H1 (cell line): ENCODE measurements at regions not wholly inside any gene's neighbourhood (a gene's known extent, or its start where the extent isn't known, plus 50 kb on each side); places are given as distances from the start of the nearest gene placed in this dataset.

ENCODE experiments used
- CTCF ChIA-PET: fragments of 300-600 bp; sonication (Branson Sonifier 250); formaldehyde crosslinking; loops from one replicate; lab custom pipeline; 2021; ENCODE audit not compliant: partially characterized antibody; lab: Charles Lee
- POLR2A ChIA-PET: fragments of 300-600 bp; sonication (Branson Sonifier 250); formaldehyde crosslinking; loops from one replicate; lab custom pipeline; 2021; ENCODE audit warnings: inconsistent platforms; ENCODE audit not compliant: partially characterized antibody; lab: Charles Lee
- DNase-seq, 2 experiments: peaks; one replicate each; pipeline versions ENCODE4 v3.0.0 to v3.0.0-alpha.2; 2010 to 2022; ENCODE audit warnings: low spot score in 2 of 2, low read depth in 1 of 2, mixed read lengths in 1 of 2
- FAIRE-seq: peaks from 2 replicates; lab custom pipeline; 2011; peaks lifted over from hg19 to GRCh38; lab: Jason Lieb, UNC
- H2AFZ ChIP-seq: 2 replicates; pipeline ENCODE4 v1.8.1; 2012; ENCODE audit warnings: low read length, inconsistent platforms
- H2AK5ac ChIP-seq: 2 replicates; pipeline ENCODE4 v1.6.1; 2013; ENCODE audit warnings: low read depth, low read length
- H2BK120ac ChIP-seq: replicated peaks from 2 replicates; pipeline ENCODE3; 2013; ENCODE audit warnings: low read depth, low read length, inconsistent platforms
- H2BK12ac ChIP-seq: 2 replicates; pipeline ENCODE4 v1.6.1; 2013; ENCODE audit warnings: low read depth, low read length
- H2BK15ac ChIP-seq: 2 replicates; pipeline ENCODE4 v1.6.1; 2013; ENCODE audit warnings: low read length
- H2BK20ac ChIP-seq: 2 replicates; pipeline ENCODE4 v1.6.1; 2013; ENCODE audit warnings: low read length
- H2BK5ac ChIP-seq: 2 replicates; pipeline ENCODE4 v1.6.1; 2013; ENCODE audit warnings: low read depth, low read length
- H3K14ac ChIP-seq: 2 replicates; pipeline ENCODE4 v1.6.1; 2013; ENCODE audit warnings: inconsistent platforms; ENCODE audit not compliant: insufficient read length
- H3K18ac ChIP-seq: 2 replicates; pipeline ENCODE4 v1.6.1; 2013; ENCODE audit warnings: low read length; ENCODE audit errors: extremely low read depth
- H3K23ac ChIP-seq: 2 replicates; pipeline ENCODE4 v1.6.1; 2013; ENCODE audit warnings: inconsistent platforms; ENCODE audit not compliant: insufficient read length
- H3K23me2 ChIP-seq: 2 replicates; pipeline ENCODE4 v1.6.1; 2013; ENCODE audit warnings: low read depth, low read length
- H3K27ac ChIP-seq: 2 replicates; pipeline ENCODE4 v1.6.1; 2011; ENCODE audit warnings: low read depth, low read length, inconsistent platforms
- H3K27me3 ChIP-seq, 4 experiments: replicated peaks in 1 of 4; 1 replicate in 1 of 4; 2 replicates in 3 of 4; pipeline versions ENCODE4 v1.6.1 to v1.8.1; 2011 to 2013; ENCODE audit warnings: low read length in 3 of 4, mild to moderate bottlenecking in 3 of 4, inconsistent platforms in 2 of 4, mixed read lengths in 2 of 4, moderate library complexity in 1 of 4; ENCODE audit not compliant: control insufficient read depth in 3 of 4, insufficient read depth in 3 of 4; ENCODE audit errors: extremely low read depth in 1 of 4
- H3K36me3 ChIP-seq, 4 experiments: 2 replicates each; pipeline versions ENCODE4 v1.6.1 to v1.8.1; 2011 to 2013; ENCODE audit warnings: mild to moderate bottlenecking in 4 of 4, low read length in 3 of 4, moderate library complexity in 2 of 4, control low read depth in 1 of 4, inconsistent platforms in 1 of 4; ENCODE audit not compliant: insufficient read depth in 4 of 4, control insufficient read depth in 2 of 4
- H3K4ac ChIP-seq: replicated peaks from 2 replicates; pipeline ENCODE3; 2013; ENCODE audit warnings: low read length, low read depth, mixed read lengths, inconsistent platforms; ENCODE audit not compliant: insufficient read length
- H3K4me1 ChIP-seq, 4 experiments: replicated peaks in 1 of 4; 1 replicate in 1 of 4; 2 replicates in 3 of 4; pipeline versions ENCODE4 v1.6.1 to v1.8.1; 2011 to 2013; ENCODE audit warnings: low read length in 3 of 4, inconsistent platforms in 2 of 4, mixed read lengths in 1 of 4; ENCODE audit not compliant: insufficient read depth in 4 of 4, control insufficient read depth in 3 of 4
- H3K4me2 ChIP-seq, 2 experiments: 2 replicates each; pipeline versions ENCODE4 v1.6.1 to v1.8.1; 2011 to 2013; ENCODE audit warnings: low read depth in 2 of 2, low read length in 2 of 2, control low read depth in 1 of 2, inconsistent platforms in 1 of 2, mild to moderate bottlenecking in 1 of 2; ENCODE audit not compliant: insufficient read depth in 1 of 2
- H3K4me3 ChIP-seq, 4 experiments: fragments of 200-600, 300-600 bp in 1 of 4; sonication (generic), shearing (Covaris generic), sonication (Bioruptor Twin) in 1 of 4; 2 replicates each; pipeline versions ENCODE4 v1.5.1 to v1.8.1; 2011 to 2016; ENCODE audit warnings: low read length in 4 of 4, low read depth in 3 of 4, control low read depth in 2 of 4, inconsistent platforms in 2 of 4, mild to moderate bottlenecking in 2 of 4, mixed read lengths in 1 of 4, moderate library complexity in 1 of 4; ENCODE audit not compliant: insufficient read depth in 2 of 4; ENCODE audit errors: extremely low read depth in 1 of 4
- H3K56ac ChIP-seq: replicated peaks from 2 replicates; pipeline ENCODE3; 2013; ENCODE audit warnings: low read depth, mild to moderate bottlenecking, mixed read lengths, low read length, inconsistent platforms; ENCODE audit not compliant: insufficient read length
- H3K79me1 ChIP-seq: 2 replicates; pipeline ENCODE4 v1.6.1; 2013; ENCODE audit warnings: low read depth, low read length, control low read depth
- H3K79me2 ChIP-seq, 2 experiments: 2 replicates each; pipeline versions ENCODE4 v1.6.1 to v1.8.1; 2012 to 2013; ENCODE audit warnings: low read length in 2 of 2, mild to moderate bottlenecking in 2 of 2, inconsistent platforms in 1 of 2; ENCODE audit not compliant: insufficient read depth in 2 of 2, control insufficient read depth in 1 of 2
- H3K9ac ChIP-seq, 4 experiments: replicated peaks in 1 of 4; 1 replicate in 1 of 4; 2 replicates in 3 of 4; pipeline versions ENCODE4 v1.6.1 to v1.8.1; 2011 to 2013; ENCODE audit warnings: low read depth in 3 of 4, low read length in 3 of 4, control low read depth in 2 of 4, mild to moderate bottlenecking in 2 of 4, moderate library complexity in 2 of 4, inconsistent platforms in 1 of 4; ENCODE audit errors: extremely low read depth in 1 of 4
- H3K9me3 ChIP-seq, 2 experiments: 2 replicates each; pipeline versions ENCODE4 v1.6.1 to v1.8.1; 2012 to 2013; ENCODE audit warnings: mild to moderate bottlenecking in 2 of 2, moderate library complexity in 2 of 2, control low read depth in 1 of 2, inconsistent platforms in 1 of 2, low read depth in 1 of 2, low read length in 1 of 2, mixed read lengths in 1 of 2; ENCODE audit not compliant: insufficient read depth in 2 of 2
- H4K20me1 ChIP-seq, 2 experiments: replicated peaks in 1 of 2; 2 replicates each; pipeline versions ENCODE3 to v1.8.1; 2011 to 2013; ENCODE audit warnings: inconsistent platforms in 2 of 2, low read length in 2 of 2, mild to moderate bottlenecking in 1 of 2; ENCODE audit not compliant: insufficient read depth in 2 of 2, control insufficient read depth in 1 of 2
- H4K5ac ChIP-seq: 2 replicates; pipeline ENCODE4 v1.6.1; 2013; ENCODE audit warnings: low read length, low read depth, mixed read lengths, inconsistent platforms; ENCODE audit not compliant: insufficient read length
- H4K8ac ChIP-seq: 2 replicates; pipeline ENCODE4 v1.8.0; 2013; ENCODE audit warnings: mild to moderate bottlenecking, moderate library complexity, low read length, inconsistent platforms; ENCODE audit not compliant: insufficient read depth; ENCODE audit errors: extremely low read depth
- H4K91ac ChIP-seq: replicated peaks from 2 replicates; pipeline ENCODE3; 2013; ENCODE audit warnings: low read length, mixed read lengths, inconsistent platforms; ENCODE audit not compliant: insufficient read length
- ASH2L ChIP-seq: fragments of 200-600, 300-600 bp; sonication (generic); IDR thresholded peaks from one replicate; pipeline ENCODE4 v1.7.1; 2017; ENCODE audit warnings: low read length
- CBX8 ChIP-seq: fragments of 300-800, 300-1000 bp; sonication (generic); IDR thresholded peaks from 2 replicates; pipeline ENCODE4 v1.7.1; 2016; ENCODE audit warnings: low read depth, low read length, borderline replicate concordance
- CHD1 ChIP-seq: IDR thresholded peaks from 2 replicates; pipeline ENCODE4 v1.6.1; 2012; ENCODE audit warnings: low read depth, low read length, improper control_type of control experiment
- CHD2 ChIP-seq: IDR thresholded peaks from 2 replicates; pipeline ENCODE4 v1.6.1; 2012; ENCODE audit warnings: low read length, improper control_type of control experiment
- CTCF ChIP-seq, 3 experiments: IDR thresholded peaks; 1 replicate in 2 of 3; 2 replicates in 1 of 3; pipeline versions ENCODE4 v1.5.1 to v1.6.1; 2011; ENCODE audit warnings: low read length in 3 of 3, mild to moderate bottlenecking in 3 of 3, inconsistent platforms in 2 of 3, low read depth in 1 of 3, moderate library complexity in 1 of 3; ENCODE audit not compliant: insufficient read depth in 1 of 3; ENCODE audit errors: control extremely low read depth in 1 of 3
- FOSL1 ChIP-seq: IDR thresholded peaks from 2 replicates; pipeline ENCODE4 v1.6.1; 2011; ENCODE audit warnings: mild to moderate bottlenecking, low read depth, low read length, moderate library complexity; ENCODE audit not compliant: insufficient read depth
- GABPA ChIP-seq: IDR thresholded peaks from 2 replicates; pipeline ENCODE4 v1.6.1; 2011; ENCODE audit warnings: mild to moderate bottlenecking, low read length, moderate library complexity, borderline replicate concordance; ENCODE audit not compliant: insufficient read depth
- HDAC6 ChIP-seq: IDR thresholded peaks from one replicate; pipeline ENCODE4 v1.7.1; 2012; ENCODE audit warnings: low read depth, mild to moderate bottlenecking, inconsistent platforms, low read length, moderate library complexity
- MAFK ChIP-seq: IDR thresholded peaks from 2 replicates; pipeline ENCODE4 v1.6.1; 2012; ENCODE audit warnings: low read depth, mild to moderate bottlenecking, improper control_type of control experiment, low read length
- POLR2AphosphoS5 ChIP-seq: IDR thresholded peaks from 2 replicates; pipeline ENCODE4 v1.6.1; 2011; ENCODE audit warnings: low read depth, low read length
- SIRT6 ChIP-seq: IDR thresholded peaks from one replicate; pipeline ENCODE4 v1.7.1; 2012; ENCODE audit warnings: low read length, inconsistent platforms
- SP1 ChIP-seq: IDR thresholded peaks from 2 replicates; pipeline ENCODE4 v1.6.1; 2011; ENCODE audit warnings: low read depth, low read length
- SP2 ChIP-seq: IDR thresholded peaks from 2 replicates; pipeline ENCODE4 v1.6.1; 2012; ENCODE audit warnings: mild to moderate bottlenecking, low read length, inconsistent platforms
- SP4 ChIP-seq: IDR thresholded peaks from 2 replicates; pipeline ENCODE4 v1.6.1; 2012; ENCODE audit warnings: low read length, inconsistent platforms
- SRF ChIP-seq: IDR thresholded peaks from 2 replicates; pipeline ENCODE4 v1.6.1; 2011; ENCODE audit warnings: mild to moderate bottlenecking, low read depth, low read length, moderate library complexity

- no peak overlapping the region for H2BK5ac ChIP-seq
- no peak overlapping the region for H3K9ac ChIP-seq
- DNase-seq, result no peak
- no peak overlapping the region for H3K27ac ChIP-seq
- H3K79me1 ChIP-seq, result no peaks in the 10 kb centered on the region
- H3K27me3 ChIP-seq, result no peaks in the 10 kb centered on the region
- FAIRE-seq, result no peak
- no peaks in the 10 kb centered on the region for H3K36me3 ChIP-seq
- H3K79me2 ChIP-seq, result no peaks in the 10 kb centered on the region
- H3K23ac ChIP-seq, result no peak overlapping the region
- no peaks in the 10 kb centered on the region for H3K4me1 ChIP-seq
- peaks cover 6 to 9% of the 10 kb centered on the region in 2 experiments; a peak in 3 of 4 replicates for H3K9me3 ChIP-seq
- H3K4ac ChIP-seq, result no peak overlapping the region
- ChIA-PET CTCF (interaction anchor here (1.4 kb wide), 1 partner anchor 26 kb away, joined by 3 read pairs; no protein-coding TSS in a partner anchor), POLR2A (no interaction called here)
- no peak overlapping the region for H2BK20ac ChIP-seq
- H4K20me1 ChIP-seq, result no peaks in the 10 kb centered on the region
- no peak overlapping the region for H3K4me3 ChIP-seq
- H3K56ac ChIP-seq, result no peak overlapping the region
- no peak overlapping the region for H3K4me2 ChIP-seq
- H2BK120ac ChIP-seq, result no peak overlapping the region
- no peak overlapping the region for H4K91ac ChIP-seq
- no peaks in the 10 kb centered on the region for H3K23me2 ChIP-seq
- H2BK12ac ChIP-seq, result no peak overlapping the region
- H4K8ac ChIP-seq, result no peak overlapping the region
- H2AK5ac ChIP-seq, result no peak overlapping the region
- no peak overlapping the region for H2AFZ ChIP-seq
- no peak overlapping the region for H4K5ac ChIP-seq
- no peak overlapping the region for H3K18ac ChIP-seq
- no peak overlapping the region for H3K14ac ChIP-seq
- H2BK15ac ChIP-seq, result no peak overlapping the region
- TF ChIP-seq GABPA, result no peak
- no peak for TF ChIP-seq SP1
- no peak for TF ChIP-seq ASH2L
- no peak for TF ChIP-seq POLR2AphosphoS5
- TF ChIP-seq SIRT6, result no peak
- no peak for TF ChIP-seq SP4
- TF ChIP-seq HDAC6, result no peak
- no peak for TF ChIP-seq CTCF (IDR thresholded peaks at IDR 0.05; ENCODE audit: control extremely low read depth in 1 of 3, insufficient read depth in 1 of 3, low read depth in 1 of 3, low read length in 3 of 3)
- TF ChIP-seq CBX8, result no peak
- TF ChIP-seq CHD1, result no peak
- TF ChIP-seq MAFK, result no peak
- no peak for TF ChIP-seq CHD2
- TF ChIP-seq SRF, result no peak
- TF ChIP-seq FOSL1, result no peak
- TF ChIP-seq SP2, result no peak
Observed at GRCh38 chr6:130647246-130647645, 180.0 kb upstream of the SMLR1 start.
